HG02885 (cell line): ENCODE measurements at regions not wholly inside any gene's neighbourhood (a gene's known extent, or its start where the extent isn't known, plus 50 kb on each side); places are given as distances from the start of the nearest gene placed in this dataset.
"Not testable (repeated sequence)": the region's sequence is repeated elsewhere in the genome, so short reads cannot be mapped to it uniquely, and the experiment has no call there.

ENCODE experiments used
- ATAC-seq: cut with Tn5 transposase; IDR thresholded peaks from one replicate; pipeline ENCODE4 v1.9.1; 2021; ENCODE audit warnings: mild to moderate bottlenecking; ENCODE audit not compliant: unreplicated experiment, poor library complexity

DNA sequence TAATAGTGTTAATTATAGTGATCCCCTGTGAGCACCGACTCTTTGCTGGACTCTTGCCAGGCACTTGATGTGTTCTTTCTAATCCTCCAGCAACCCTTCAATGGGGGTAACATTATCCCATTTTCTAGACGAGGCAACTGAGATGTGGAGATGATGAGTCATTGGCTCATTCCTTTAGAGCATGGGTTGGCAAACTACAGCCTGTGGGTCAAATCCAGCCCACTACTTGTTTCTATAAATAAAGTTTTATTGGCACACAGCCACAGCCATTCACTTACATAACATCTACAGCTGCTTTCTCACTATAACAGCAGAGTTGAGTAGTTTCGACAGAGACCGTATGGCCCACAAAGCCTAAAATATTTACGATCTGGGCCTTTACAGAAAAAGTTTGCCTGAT lies 249.5 kb upstream of the KCNG1 start:
- ATAC-seq: no peak

- ATAC-seq: no peak
Observed at GRCh38 chr20:51271931-51272330, 249.0 kb upstream of the KCNG1 start.

DNA sequence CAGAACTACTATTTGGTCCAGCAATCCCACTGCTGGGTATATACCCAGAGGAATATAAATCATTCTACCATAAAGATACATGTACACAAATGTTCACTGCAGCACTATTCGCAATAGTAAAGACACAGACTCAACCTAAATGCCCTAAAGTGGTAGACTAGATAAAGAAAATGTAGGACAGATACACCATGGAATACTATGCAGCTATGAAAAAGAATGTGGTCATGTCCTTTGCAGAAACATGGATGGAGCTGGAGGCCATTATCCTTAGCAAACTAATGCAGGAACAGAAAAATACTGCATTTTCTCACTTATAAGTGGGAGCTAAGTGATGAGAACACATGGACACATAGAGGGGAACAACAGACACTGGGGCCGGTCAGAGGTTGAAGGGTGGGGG lies 248.4 kb upstream of the KCNG1 start:
- ATAC-seq: not testable (repeated sequence)

- ATAC-seq: no peak
Observed at GRCh38 chr20:51269671-51270070, 246.8 kb upstream of the KCNG1 start.

DNA sequence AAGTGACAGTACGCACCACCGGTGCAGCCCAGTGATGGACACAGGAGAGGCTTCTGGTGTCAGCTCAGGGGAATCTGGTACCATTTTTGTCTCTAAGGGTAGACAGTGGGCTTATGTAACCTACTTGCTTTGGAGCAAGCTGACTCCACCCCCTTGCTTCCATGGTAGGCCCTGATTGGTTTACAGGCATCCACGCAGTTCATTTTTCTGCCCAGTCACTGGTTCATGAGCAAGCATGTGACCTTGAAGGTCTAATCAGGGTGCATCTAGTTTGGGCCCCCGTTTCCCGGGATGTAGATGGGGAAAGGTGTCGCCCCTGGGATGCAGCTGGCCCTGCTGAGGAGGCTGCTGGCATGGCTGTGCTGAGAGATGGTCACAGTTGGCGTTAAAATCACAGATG lies 244.8 kb upstream of the KCNG1 start:
- no peak for ATAC-seq

GRCh38 chr20:51266353-51266752 lies 243.4 kb upstream of the KCNG1 start:
- ATAC-seq: no peak

- ATAC-seq: no peak
Observed at GRCh38 chr20:51265361-51265760, 242.5 kb upstream of the KCNG1 start.

- no peak for ATAC-seq
Observed at GRCh38 chr20:51262240-51262639, 239.3 kb upstream of the KCNG1 start.

DNA sequence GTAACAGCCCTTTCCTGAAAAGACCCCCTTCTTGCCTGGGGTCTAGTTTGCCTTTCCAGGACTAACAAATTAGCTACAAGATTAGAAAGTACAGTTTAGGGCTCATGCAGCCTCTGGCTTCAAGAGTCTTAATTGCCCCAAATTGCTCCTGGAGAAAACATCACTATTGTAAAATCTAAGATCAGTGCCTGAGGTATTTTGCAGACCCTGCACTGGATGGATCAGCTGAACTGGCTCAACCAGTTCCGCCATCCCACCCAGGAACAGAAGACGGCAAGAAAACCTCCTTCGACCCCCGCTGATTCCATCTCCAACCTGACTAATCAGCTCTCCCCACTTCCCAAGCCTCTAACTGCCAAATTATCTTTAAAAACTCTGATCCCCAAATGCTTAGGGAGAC lies 236.5 kb upstream of the KCNG1 start:
- no peak for ATAC-seq

GRCh38 chr20:51258582-51259165 lies 235.8 kb upstream of the KCNG1 start:
- ATAC-seq: no peak

DNA sequence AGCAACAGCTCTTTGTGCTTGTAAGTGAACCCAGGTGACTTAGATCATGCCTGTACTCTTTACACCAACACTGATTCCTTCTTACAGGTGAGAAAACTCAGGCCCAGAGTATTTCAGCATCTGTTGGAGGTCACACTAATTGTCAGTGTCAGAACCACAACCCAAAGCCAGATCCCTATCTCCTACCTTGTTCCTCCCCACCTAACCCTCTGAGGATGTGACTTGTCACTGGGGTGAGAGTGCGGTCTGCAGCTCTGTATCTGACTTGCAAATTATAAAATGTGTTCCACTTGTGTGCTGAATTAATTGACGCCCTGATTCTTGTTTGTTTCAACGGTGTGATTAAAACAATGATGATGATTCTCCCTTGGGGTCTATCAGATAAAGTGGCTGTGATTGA lies 232.5 kb upstream of the KCNG1 start:
- ATAC-seq: no peak

- no peak for ATAC-seq
Observed at GRCh38 chr20:51253280-51253679, 230.4 kb upstream of the KCNG1 start.

DNA sequence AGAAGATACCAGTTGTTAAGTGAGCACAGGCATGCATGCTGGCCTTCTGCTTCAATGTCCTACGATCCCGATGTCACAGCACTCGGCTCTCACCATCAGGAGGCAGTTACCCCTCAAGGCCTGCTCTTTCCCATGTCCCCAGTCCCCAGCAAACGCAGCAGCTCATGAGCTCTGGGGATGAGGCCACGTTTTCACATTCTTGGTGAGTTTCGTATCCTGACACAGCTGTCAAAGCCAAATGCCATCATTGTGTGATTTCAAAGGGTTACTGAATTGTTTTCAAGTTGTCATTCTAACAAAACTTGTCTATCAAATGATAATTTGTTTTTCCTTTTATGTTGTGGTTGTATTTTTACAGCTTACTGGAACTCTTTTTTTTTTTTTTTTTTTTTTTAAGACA lies 226.9 kb upstream of the KCNG1 start:
- no peak for ATAC-seq

DNA sequence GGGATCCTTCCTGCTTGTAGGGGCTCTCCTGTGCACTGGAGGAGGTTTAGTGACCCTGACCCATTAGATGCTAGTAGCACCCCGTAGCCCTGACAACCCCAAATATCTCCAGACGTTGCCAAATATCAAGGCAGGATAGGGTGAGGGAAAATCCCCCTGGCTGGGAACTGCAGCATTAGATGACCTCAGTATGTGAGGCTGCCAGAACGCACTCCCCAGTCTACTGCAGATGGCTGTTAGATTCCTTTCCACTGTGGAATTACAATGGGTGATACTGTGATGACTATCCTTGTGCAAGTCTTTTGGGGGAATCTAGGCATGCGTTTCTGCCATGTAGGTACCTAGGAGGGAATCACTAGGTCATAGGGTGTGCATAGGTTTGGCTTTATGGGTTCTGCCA lies 226.3 kb upstream of the KCNG1 start:
- ATAC-seq: no peak

- ATAC-seq: no peak
Observed at GRCh38 chr20:51244466-51244865, 221.6 kb upstream of the KCNG1 start.

GRCh38 chr20:51238675-51239305 lies 215.9 kb upstream of the KCNG1 start:
- no peak for ATAC-seq

DNA sequence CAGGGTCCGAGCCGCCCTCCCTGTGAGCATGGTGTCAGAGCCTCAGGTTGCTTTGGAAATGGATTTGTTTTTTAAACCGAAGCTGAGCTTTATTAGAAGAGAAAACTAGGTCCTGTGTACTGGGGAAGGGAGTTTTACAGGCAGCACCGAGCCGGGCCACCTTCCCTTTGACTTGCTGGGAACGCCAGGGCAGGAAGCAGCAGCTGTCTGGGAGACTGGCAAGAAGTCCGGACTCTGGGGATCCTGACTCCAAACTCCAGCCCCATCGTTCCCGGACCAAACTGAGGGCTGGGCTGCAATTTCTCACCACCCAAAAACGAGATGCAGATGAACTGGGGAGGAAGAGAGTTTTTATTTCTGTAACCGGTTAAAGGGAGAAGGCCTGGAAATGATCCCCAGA lies 214.9 kb upstream of the KCNG1 start:
- ATAC-seq: no peak

DNA sequence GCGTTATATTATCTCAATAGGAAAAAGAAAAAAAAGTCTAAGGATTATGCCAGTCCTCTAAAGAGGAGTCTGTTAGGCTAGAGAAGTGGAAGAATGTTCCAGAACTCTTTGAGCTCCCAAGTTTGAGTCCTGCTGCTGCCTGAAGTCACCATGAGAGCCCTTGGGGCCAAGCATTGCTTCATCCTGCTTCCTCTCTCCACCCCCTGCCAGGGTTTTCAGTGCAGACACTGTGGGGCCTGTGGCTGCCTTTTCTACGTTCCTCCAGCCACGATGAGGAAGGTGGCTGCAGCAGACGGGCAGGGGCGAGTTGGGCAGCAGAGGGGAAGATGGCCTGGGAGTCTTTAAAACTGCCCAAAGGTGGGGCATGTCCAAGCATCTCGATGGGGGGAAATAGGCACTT lies 214.4 kb upstream of the KCNG1 start:
- ATAC-seq: no peak

DNA sequence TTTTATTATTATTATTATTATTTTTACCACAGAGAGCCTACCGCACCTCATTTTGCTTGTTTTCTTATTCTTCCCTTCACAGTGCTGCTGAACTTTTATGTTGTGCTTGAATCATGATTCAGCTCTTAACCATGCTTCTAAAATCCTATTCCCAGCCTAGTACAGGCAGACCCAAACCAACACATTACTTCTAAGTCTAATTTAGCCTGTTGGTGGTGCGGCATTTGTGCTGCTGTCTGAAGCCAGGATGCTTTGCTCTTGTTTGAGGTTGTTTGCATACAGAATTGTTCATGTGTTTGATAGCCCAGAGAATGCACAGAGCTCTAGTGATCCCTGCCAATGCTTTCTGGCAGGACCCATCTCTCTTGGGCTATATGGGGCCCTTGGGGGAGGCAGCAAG lies 213.5 kb upstream of the KCNG1 start:
- no peak for ATAC-seq

GRCh38 chr20:51233345-51233744 lies 210.4 kb upstream of the KCNG1 start:
- ATAC-seq: no peak

DNA sequence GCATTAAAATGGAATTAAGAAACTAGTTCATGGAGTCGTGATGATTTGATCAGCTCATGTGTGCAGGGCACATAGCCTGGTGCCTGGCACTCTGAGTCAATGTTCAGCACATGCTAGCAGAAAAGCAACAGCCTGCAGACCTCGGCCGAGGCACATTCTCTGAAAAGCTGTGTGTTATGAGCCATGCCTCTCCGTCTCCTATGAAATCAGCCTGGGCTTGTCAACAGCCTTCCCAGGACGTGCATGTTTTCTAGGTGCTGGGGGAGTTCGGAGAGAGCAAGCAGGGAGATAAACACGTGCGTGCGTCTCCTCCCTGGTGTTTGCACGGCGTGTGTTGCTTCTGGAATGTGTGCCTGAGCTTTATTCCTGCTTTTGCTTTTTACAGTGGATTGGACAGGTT lies 207.8 kb upstream of the KCNG1 start:
- ATAC-seq: no peak

DNA sequence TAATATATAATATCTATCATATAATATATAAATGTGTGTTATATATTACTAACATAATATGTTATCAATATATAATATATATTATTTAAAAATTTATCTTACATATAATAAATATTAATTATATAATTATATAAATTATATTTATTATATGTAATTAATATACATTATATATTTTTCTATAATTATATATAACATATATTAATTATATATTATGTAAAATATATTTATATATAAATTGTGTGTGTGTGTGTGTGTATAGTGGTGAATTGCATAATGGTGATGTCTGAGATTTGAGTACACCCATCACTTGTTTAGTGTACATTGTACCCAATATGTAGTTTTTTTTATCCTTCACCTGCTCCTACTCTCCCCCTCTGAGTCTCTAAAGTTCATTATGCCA lies 205.9 kb upstream of the KCNG1 start:
- ATAC-seq: no peak

DNA sequence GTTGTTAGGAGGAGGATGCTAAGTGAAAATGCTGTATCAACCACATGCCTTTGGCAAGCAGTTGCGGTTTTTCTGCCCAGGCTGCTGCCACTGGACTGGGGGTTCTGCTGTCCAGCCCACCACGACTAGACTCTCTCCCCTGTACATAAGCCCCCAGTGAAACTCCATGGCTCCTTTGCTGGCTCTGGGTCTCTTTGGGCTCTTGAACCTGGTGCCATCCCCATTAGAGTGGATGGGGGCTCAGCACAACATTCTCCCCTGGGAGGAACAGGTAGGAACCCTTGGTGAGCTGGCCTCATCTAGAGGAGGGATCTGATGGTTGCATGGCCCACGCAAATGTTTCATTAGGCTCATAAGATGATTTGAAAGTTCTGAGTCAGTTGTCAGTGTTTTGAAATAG lies 204.8 kb upstream of the KCNG1 start:
- ATAC-seq: no peak
